ENCODE measurements at regions not wholly inside any gene's neighbourhood (a gene's known extent, or its start where the extent isn't known, plus 50 kb on each side); places are given as distances from the start of the nearest gene placed in this dataset.
A peak's percentile ranks its signal among the peaks of the same experiment; 100 is the strongest.

DNA sequence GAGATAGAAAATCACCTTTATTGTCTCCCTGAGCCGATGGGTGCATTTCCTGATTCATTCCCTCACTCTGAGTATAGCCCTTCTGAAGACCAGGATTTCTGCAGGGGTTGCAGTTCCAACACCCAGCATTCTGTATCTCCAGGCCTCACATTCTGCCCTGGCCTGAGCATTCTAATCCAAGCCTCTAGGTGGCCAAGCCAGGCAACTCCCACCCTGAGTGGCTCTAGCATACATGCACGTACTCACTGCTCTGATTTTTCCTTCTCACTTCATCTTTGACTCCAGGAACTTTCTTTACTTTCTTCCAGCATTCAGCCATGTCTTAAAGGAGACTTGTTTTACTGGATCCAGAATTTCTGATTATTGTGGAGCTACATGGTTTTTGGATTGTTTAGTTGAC, 100.7 kb upstream of the STK39 start:
- TF ChIP-seq, protein P1, sequence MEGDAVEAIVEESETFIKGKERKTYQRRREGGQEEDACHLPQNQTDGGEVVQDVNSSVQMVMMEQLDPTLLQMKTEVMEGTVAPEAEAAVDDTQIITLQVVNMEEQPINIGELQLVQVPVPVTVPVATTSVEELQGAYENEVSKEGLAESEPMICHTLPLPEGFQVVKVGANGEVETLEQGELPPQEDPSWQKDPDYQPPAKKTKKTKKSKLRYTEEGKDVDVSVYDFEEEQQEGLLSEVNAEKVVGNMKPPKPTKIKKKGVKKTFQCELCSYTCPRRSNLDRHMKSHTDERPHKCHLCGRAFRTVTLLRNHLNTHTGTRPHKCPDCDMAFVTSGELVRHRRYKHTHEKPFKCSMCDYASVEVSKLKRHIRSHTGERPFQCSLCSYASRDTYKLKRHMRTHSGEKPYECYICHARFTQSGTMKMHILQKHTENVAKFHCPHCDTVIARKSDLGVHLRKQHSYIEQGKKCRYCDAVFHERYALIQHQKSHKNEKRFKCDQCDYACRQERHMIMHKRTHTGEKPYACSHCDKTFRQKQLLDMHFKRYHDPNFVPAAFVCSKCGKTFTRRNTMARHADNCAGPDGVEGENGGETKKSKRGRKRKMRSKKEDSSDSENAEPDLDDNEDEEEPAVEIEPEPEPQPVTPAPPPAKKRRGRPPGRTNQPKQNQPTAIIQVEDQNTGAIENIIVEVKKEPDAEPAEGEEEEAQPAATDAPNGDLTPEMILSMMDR (IDR thresholded peaks at IDR 0.05; ENCODE audit: borderline replicate concordance, extremely low read depth, low read length, poor library complexity, severe bottlenecking): peak; percentile 46
- TF ChIP-seq EZH2 (IDR thresholded peaks at IDR 0.05; ENCODE audit: borderline replicate concordance, low read depth, low read length, severe bottlenecking): no peak
